ENCODE measurements at regions not wholly inside any gene's neighbourhood (a gene's known extent, or its start where the extent isn't known, plus 50 kb on each side); places are given as distances from the start of the nearest gene placed in this dataset.

DNA sequence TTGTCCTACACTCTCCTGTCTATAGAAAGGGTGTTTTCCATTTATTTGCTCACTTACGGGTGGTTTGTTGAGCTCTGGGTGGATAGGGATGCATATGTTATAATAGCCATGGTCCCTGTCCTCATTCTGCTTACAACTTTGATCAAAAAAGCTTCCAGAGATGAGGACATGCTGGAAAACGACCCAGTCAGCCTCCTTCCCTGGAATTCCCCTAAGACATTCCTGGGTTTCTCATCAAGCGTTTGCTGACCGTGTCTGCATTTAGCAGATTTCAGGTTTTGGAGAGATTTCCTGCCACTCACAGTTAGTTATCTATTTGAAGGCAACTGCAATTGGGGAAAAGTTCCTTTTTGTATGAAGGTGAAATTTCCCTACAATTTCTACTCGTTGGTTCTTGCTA, 152.8 kb upstream of the AFDN start:
- H3K4me3 ChIP-seq, result no peak overlapping the region
- H3K27me3 ChIP-seq, result peaks cover 0 to 3% of the 10 kb centered on the region in 2 donors
- H3K36me3 ChIP-seq, result no peaks in the 10 kb centered on the region
- DNase-seq (ENCODE audit: low spot score in 2 of 2), result no peak
- TF ChIP-seq POLR2A (IDR thresholded peaks at IDR 0.05), result no peak
- TF ChIP-seq, protein P1, sequence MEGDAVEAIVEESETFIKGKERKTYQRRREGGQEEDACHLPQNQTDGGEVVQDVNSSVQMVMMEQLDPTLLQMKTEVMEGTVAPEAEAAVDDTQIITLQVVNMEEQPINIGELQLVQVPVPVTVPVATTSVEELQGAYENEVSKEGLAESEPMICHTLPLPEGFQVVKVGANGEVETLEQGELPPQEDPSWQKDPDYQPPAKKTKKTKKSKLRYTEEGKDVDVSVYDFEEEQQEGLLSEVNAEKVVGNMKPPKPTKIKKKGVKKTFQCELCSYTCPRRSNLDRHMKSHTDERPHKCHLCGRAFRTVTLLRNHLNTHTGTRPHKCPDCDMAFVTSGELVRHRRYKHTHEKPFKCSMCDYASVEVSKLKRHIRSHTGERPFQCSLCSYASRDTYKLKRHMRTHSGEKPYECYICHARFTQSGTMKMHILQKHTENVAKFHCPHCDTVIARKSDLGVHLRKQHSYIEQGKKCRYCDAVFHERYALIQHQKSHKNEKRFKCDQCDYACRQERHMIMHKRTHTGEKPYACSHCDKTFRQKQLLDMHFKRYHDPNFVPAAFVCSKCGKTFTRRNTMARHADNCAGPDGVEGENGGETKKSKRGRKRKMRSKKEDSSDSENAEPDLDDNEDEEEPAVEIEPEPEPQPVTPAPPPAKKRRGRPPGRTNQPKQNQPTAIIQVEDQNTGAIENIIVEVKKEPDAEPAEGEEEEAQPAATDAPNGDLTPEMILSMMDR (IDR thresholded peaks at IDR 0.05), result no peak
- TF ChIP-seq POLR2AphosphoS5 (IDR thresholded peaks at IDR 0.05), result no peak
- no peaks in the 10 kb centered on the region for H3K9me3 ChIP-seq
- intact Hi-C loops (cut with DNase I; ENCODE audit: low total_unique reads), result no loop called here
- peaks cover 0 to 6% of the 10 kb centered on the region in 2 donors for H3K4me1 ChIP-seq
- H3K27ac ChIP-seq, result no peak overlapping the region

DNA sequence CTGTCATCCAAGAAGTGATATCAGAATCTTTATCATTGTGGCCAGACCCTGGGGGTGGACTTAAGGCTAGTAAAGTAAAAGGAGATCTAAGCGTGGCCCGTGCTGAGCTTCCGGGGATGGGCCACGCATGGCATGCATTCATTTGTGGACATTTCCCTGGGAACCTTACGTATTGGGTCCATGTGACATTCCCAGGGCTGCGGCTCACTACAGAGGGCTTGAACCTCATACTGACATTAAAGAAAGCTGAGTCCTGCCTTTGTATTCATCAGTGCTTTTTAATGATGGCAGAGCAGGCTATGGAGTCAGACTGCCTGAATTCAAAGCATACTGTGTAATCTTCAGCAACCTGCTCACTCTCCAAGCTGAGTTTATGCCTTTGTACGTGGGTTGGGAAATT, 152.2 kb upstream of the AFDN start:
- Histone ChIP-seq H3K27me3 (peaks cover 0 to 3% of the 10 kb centered on the region in 2 donors), H3K36me3 (no peaks in the 10 kb centered on the region), H3K4me3 (no peak overlapping the region), H3K4me1 (peaks cover 0 to 9% of the 10 kb centered on the region in 2 donors), H3K27ac (no peak overlapping the region), H3K9me3 (no peaks in the 10 kb centered on the region)
- intact Hi-C loops (cut with DNase I; ENCODE audit: low total_unique reads), result no loop called here
- no peak for DNase-seq (ENCODE audit: low spot score in 2 of 2)
- TF ChIP-seq POLR2AphosphoS5 (IDR thresholded peaks at IDR 0.05) (no peak), POLR2A (IDR thresholded peaks at IDR 0.05) (no peak)
- TF ChIP-seq, protein P1 (IDR thresholded peaks at IDR 0.05), result no peak

DNA sequence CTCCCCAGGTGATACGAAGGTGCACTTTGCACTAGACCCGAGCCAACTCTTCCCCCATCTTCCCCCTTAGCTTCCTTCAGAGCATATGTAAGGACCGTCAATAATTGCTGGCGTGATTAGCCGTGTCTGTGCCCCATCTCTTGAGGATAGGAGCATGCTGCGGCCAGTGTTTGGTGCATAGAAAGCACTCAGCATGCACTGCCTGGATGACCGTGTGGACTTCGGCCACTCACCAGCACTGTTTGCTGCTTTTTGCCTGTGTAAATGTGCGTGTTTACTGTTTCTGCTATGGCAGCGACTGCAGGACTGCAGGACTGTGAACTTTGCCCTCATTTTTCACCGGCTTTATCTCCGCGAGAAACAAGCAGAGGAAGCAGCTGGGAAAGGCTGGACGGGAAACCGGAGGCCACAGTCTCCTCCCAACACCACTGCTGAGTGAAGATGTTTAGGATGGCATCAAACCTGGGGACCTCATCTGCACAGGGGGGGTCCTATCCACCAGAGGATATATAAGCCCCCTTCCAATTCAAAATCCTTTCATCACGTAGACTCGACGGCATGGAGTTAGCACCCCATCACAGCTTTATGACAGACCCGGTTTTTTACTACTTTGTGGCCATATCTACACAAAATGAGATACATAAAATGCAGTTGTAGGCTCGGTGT, 150.6 kb upstream of the AFDN start:
- peaks cover 0 to 3% of the 10 kb centered on the region in 2 donors for H3K27me3 ChIP-seq
- H3K9me3 ChIP-seq, result no peaks in the 10 kb centered on the region
- no peak for TF ChIP-seq POLR2AphosphoS5 (IDR thresholded peaks at IDR 0.05)
- TF ChIP-seq, protein P1 (IDR thresholded peaks at IDR 0.05), result no peak
- TF ChIP-seq POLR2A (IDR thresholded peaks at IDR 0.05), result no peak
- H3K36me3 ChIP-seq, result no peaks in the 10 kb centered on the region
- intact Hi-C loops (cut with DNase I; ENCODE audit: low total_unique reads), result no loop called here
- peak overlapping the region in 1 of 2 donors; percentile 39 for H3K27ac ChIP-seq
- no peak for DNase-seq (ENCODE audit: low spot score in 2 of 2)
- peaks cover 0 to 9% of the 10 kb centered on the region in 2 donors for H3K4me1 ChIP-seq
- H3K4me3 ChIP-seq, result no peak overlapping the region

DNA sequence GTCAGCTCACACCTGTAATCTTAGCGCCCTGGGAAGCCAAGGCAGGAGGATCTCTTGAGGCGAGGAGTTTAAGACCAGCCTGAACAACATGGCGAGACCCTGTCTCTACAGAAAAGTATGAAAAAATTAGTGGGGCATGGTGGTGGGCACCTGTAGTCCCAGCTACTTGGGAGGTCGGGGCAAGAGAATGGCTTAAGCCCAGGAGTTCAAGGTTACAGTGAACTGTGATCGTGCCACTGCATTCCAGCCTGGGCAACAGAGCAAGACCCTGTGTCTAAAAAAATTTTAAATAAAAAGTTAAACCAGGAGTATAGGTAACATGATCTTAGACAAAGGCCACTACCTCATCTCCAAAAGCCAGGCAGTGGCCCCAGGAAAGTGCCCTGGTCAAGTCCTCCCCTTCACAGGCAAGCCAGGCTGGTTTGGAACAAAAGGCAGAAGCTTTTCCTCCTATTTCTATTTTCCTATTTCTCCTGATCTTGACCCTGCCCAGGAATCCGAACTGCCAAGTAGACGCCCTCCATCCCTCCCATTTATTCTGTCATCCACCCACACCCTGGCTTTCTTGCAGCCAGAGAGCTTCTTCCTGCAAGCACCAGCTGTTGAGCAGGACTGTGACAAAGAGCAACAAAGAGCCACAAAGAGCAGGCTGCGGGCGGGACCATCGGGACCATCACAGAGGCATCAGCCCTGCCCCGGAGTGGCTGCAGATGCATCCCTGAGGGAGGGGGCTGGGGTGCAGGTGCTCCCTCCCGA, 149.9 kb upstream of the AFDN start:
- H3K27ac ChIP-seq, result peak overlapping the region in 1 of 2 donors; percentile 39
- H3K4me1 ChIP-seq, result peaks cover 0 to 9% of the 10 kb centered on the region in 2 donors
- TF ChIP-seq, protein P1 (IDR thresholded peaks at IDR 0.05), result no peak
- TF ChIP-seq POLR2AphosphoS5 (IDR thresholded peaks at IDR 0.05) (no peak), POLR2A (IDR thresholded peaks at IDR 0.05) (no peak)
- H3K36me3 ChIP-seq, result no peaks in the 10 kb centered on the region
- peaks cover 0 to 3% of the 10 kb centered on the region in 2 donors for H3K27me3 ChIP-seq
- H3K4me3 ChIP-seq, result no peak overlapping the region
- no peak for DNase-seq (ENCODE audit: low spot score in 2 of 2)
- no peaks in the 10 kb centered on the region for H3K9me3 ChIP-seq
- intact Hi-C loops (cut with DNase I; ENCODE audit: low total_unique reads), result no loop called here

DNA sequence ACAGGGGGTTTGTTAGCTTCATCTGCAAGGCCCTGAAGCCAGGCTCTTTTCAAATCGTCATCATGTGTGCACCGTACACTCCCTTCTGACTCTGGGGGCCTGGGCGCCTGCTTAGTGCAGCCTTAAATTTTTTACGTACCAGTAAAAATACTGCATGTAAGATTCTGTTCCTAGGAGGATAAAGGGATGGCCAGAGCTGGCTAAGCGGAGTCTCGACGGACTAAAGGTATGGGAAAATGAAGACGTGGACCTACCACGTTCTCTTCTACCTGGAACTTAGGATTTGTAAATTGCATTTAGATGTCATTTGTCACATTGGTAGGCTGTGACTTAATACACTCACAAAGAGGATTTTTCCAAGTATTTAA, 149.3 kb upstream of the AFDN start:
- H3K4me1 ChIP-seq, result peaks cover 0 to 9% of the 10 kb centered on the region in 2 donors
- H3K4me3 ChIP-seq, result no peak overlapping the region
- no peak for DNase-seq (ENCODE audit: low spot score in 2 of 2)
- intact Hi-C loops (cut with DNase I; ENCODE audit: low total_unique reads), result no loop called here
- H3K36me3 ChIP-seq, result no peaks in the 10 kb centered on the region
- no peak overlapping the region for H3K27ac ChIP-seq
- peaks cover 0 to 3% of the 10 kb centered on the region in 2 donors for H3K27me3 ChIP-seq
- no peaks in the 10 kb centered on the region for H3K9me3 ChIP-seq
- TF ChIP-seq POLR2A (IDR thresholded peaks at IDR 0.05) (no peak), POLR2AphosphoS5 (IDR thresholded peaks at IDR 0.05) (no peak)
